ENCODE measurements at regions not wholly inside any gene's neighbourhood (a gene's known extent, or its start where the extent isn't known, plus 50 kb on each side); places are given as distances from the start of the nearest gene placed in this dataset.

DNA sequence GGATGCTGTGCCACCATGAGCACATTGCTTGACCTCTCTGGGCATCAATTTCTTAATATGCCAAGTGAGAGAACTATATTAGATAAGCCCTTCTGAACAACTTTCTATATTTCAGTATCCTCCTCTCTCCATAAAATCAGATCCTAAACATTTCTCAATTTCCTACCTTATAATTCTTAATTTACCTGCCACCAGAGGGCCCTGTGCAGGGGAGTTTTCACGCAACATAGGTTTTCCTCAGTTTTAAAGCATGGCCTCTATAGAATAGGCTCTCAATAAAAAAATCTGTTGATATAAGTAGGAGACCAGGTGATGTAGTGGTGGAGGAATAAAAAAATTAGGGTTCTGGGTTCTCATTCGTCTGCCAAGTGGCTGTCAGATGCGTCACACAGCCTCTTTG is 83.7 kb upstream of the DBX1 start:
- Histone ChIP-seq H4K20me1 (ENCODE audit: insufficient read depth, low read length) (no peaks in the 10 kb centered on the region), H3K27ac (ENCODE audit: low read length) (no peak overlapping the region), H2AFZ (ENCODE audit: low read depth, low read length) (no peak overlapping the region), H3K4me2 (ENCODE audit: insufficient read depth, low read length) (no peak overlapping the region), H3K79me2 (ENCODE audit: insufficient read depth, low read length) (no peaks in the 10 kb centered on the region), H3K36me3 (ENCODE audit: insufficient read depth, low read length) (no peaks in the 10 kb centered on the region), H3K4me3 (ENCODE audit: low read depth in 1 of 2, low read length in 2 of 2) (no peak overlapping the region), H3K9ac (ENCODE audit: low read depth, low read length) (no peak overlapping the region), H3K27me3 (ENCODE audit: insufficient read depth, low read length, poor library complexity) (no peaks in the 10 kb centered on the region), H3K4me1 (ENCODE audit: insufficient read depth, low read length) (no peaks in the 10 kb centered on the region), H3K9me3 (ENCODE audit: insufficient read depth, low read length, severe bottlenecking) (no peaks in the 10 kb centered on the region)
- DNase-seq = no peak
- ATAC-seq (ENCODE audit: insufficient read depth, low read depth) = no peak
- TF ChIP-seq EZH2 (IDR thresholded peaks at IDR 0.05; ENCODE audit: borderline replicate concordance, low read depth, low read length, severe bottlenecking) = no peak
- TF ChIP-seq, protein P1, sequence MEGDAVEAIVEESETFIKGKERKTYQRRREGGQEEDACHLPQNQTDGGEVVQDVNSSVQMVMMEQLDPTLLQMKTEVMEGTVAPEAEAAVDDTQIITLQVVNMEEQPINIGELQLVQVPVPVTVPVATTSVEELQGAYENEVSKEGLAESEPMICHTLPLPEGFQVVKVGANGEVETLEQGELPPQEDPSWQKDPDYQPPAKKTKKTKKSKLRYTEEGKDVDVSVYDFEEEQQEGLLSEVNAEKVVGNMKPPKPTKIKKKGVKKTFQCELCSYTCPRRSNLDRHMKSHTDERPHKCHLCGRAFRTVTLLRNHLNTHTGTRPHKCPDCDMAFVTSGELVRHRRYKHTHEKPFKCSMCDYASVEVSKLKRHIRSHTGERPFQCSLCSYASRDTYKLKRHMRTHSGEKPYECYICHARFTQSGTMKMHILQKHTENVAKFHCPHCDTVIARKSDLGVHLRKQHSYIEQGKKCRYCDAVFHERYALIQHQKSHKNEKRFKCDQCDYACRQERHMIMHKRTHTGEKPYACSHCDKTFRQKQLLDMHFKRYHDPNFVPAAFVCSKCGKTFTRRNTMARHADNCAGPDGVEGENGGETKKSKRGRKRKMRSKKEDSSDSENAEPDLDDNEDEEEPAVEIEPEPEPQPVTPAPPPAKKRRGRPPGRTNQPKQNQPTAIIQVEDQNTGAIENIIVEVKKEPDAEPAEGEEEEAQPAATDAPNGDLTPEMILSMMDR (IDR thresholded peaks at IDR 0.05; ENCODE audit: borderline replicate concordance, extremely low read depth, low read length, poor library complexity, severe bottlenecking) = peak; percentile 26

DNA sequence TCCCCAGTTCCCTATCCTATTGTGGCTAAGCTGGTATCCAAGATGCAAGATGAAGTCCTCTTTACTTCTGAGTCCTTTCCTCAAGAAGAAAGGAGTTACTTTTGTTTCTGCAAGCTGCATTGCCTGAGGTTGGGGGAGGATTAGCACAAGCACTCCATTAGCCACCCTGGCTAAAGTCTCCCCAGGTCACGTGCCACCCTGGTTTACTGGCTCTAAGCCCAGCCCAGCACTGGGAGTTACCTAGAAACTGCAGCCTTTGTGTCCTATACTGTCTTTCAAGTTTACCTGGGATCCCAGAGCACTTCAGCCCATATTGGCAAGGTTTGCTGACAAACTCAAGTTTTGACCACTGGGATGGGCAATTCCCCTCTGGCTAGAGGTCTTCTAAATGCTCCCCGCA is 78.4 kb upstream of the DBX1 start:
- no peaks in the 10 kb centered on the region for H3K9me3 ChIP-seq (ENCODE audit: insufficient read depth, low read length, severe bottlenecking)
- H3K27me3 ChIP-seq (ENCODE audit: insufficient read depth, low read length, poor library complexity) = no peaks in the 10 kb centered on the region
- no peak overlapping the region for H3K9ac ChIP-seq (ENCODE audit: low read depth, low read length)
- H3K79me2 ChIP-seq (ENCODE audit: insufficient read depth, low read length) = no peaks in the 10 kb centered on the region
- H3K4me2 ChIP-seq (ENCODE audit: insufficient read depth, low read length) = no peak overlapping the region
- no peak overlapping the region for H3K27ac ChIP-seq (ENCODE audit: low read length)
- ATAC-seq (ENCODE audit: insufficient read depth, low read depth) (no peak), DNase-seq (no peak)
- no peaks in the 10 kb centered on the region for H3K36me3 ChIP-seq (ENCODE audit: insufficient read depth, low read length)
- no peak overlapping the region for H3K4me3 ChIP-seq (ENCODE audit: low read depth in 1 of 2, low read length in 2 of 2)
- no peak overlapping the region for H2AFZ ChIP-seq (ENCODE audit: low read depth, low read length)
- TF ChIP-seq, protein P1 (IDR thresholded peaks at IDR 0.05; ENCODE audit: borderline replicate concordance, extremely low read depth, low read length, poor library complexity, severe bottlenecking) = no peak
- no peak for TF ChIP-seq EZH2 (IDR thresholded peaks at IDR 0.05; ENCODE audit: borderline replicate concordance, low read depth, low read length, severe bottlenecking)
- H4K20me1 ChIP-seq (ENCODE audit: insufficient read depth, low read length) = no peaks in the 10 kb centered on the region
- no peaks in the 10 kb centered on the region for H3K4me1 ChIP-seq (ENCODE audit: insufficient read depth, low read length)

DNA sequence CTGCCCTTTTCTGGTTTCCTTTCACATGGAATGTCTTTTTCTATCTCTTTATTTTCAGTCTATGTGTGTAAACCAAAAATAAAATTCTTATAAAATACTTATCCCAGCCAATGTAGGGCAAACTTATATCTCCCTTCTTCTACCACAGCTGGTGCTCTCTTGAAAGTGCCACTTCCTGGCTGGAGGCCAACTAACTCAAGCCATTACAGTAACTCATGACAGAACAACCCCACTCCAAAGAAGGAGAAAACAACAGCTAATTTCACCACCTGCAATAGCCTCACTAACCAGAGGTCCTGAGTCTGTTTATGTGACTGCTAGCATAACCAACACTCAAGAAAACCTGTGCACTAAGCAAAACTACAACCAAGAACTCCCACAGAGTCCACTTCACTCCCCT is 74.9 kb upstream of the DBX1 start:
- H3K4me3 ChIP-seq (ENCODE audit: low read depth in 1 of 2, low read length in 2 of 2) = no peak overlapping the region
- H3K9ac ChIP-seq (ENCODE audit: low read depth, low read length) = no peak overlapping the region
- no peak overlapping the region for H3K27ac ChIP-seq (ENCODE audit: low read length)
- no peaks in the 10 kb centered on the region for H3K4me1 ChIP-seq (ENCODE audit: insufficient read depth, low read length)
- H3K9me3 ChIP-seq (ENCODE audit: insufficient read depth, low read length, severe bottlenecking) = no peaks in the 10 kb centered on the region
- H3K79me2 ChIP-seq (ENCODE audit: insufficient read depth, low read length) = no peaks in the 10 kb centered on the region
- H3K27me3 ChIP-seq (ENCODE audit: insufficient read depth, low read length, poor library complexity) = no peaks in the 10 kb centered on the region
- DNase-seq = no peak
- no peak overlapping the region for H2AFZ ChIP-seq (ENCODE audit: low read depth, low read length)
- ATAC-seq (ENCODE audit: insufficient read depth, low read depth) = no peak
- no peak overlapping the region for H3K4me2 ChIP-seq (ENCODE audit: insufficient read depth, low read length)
- no peaks in the 10 kb centered on the region for H4K20me1 ChIP-seq (ENCODE audit: insufficient read depth, low read length)
- H3K36me3 ChIP-seq (ENCODE audit: insufficient read depth, low read length) = no peaks in the 10 kb centered on the region
- TF ChIP-seq EZH2 (IDR thresholded peaks at IDR 0.05; ENCODE audit: borderline replicate concordance, low read depth, low read length, severe bottlenecking) = no peak
- TF ChIP-seq, protein P1 (IDR thresholded peaks at IDR 0.05; ENCODE audit: borderline replicate concordance, extremely low read depth, low read length, poor library complexity, severe bottlenecking) = no peak

DNA sequence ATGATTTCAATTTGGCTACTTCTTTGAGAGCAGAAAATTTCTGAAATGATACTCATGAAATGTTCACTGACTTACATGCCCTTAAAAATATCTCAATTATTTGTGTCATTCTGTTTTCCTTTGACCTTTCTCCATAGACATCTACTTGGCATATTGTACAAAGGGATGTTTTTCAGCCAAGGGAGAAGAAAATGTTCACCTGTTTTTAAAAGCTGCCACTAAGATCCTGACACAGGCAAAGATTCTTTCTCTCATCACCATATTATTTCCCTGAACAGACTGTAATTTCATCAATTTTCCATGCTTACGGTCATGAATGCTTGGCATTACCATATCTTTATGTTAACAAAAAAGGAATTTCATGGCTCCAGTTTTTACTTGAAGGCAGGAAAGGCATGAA is 67.4 kb upstream of the DBX1 start:
- Histone ChIP-seq H3K27me3 (ENCODE audit: insufficient read depth, low read length, poor library complexity) (no peaks in the 10 kb centered on the region), H3K4me3 (ENCODE audit: low read depth in 1 of 2, low read length in 2 of 2) (no peak overlapping the region), H2AFZ (ENCODE audit: low read depth, low read length) (no peak overlapping the region), H3K4me1 (ENCODE audit: insufficient read depth, low read length) (no peaks in the 10 kb centered on the region), H3K9me3 (ENCODE audit: insufficient read depth, low read length, severe bottlenecking) (no peaks in the 10 kb centered on the region), H3K27ac (ENCODE audit: low read length) (no peak overlapping the region), H3K9ac (ENCODE audit: low read depth, low read length) (no peak overlapping the region), H3K4me2 (ENCODE audit: insufficient read depth, low read length) (no peak overlapping the region), H3K36me3 (ENCODE audit: insufficient read depth, low read length) (no peaks in the 10 kb centered on the region), H3K79me2 (ENCODE audit: insufficient read depth, low read length) (no peaks in the 10 kb centered on the region), H4K20me1 (ENCODE audit: insufficient read depth, low read length) (no peaks in the 10 kb centered on the region)
- DNase-seq (no peak), ATAC-seq (ENCODE audit: insufficient read depth, low read depth) (no peak)
- TF ChIP-seq EZH2 (IDR thresholded peaks at IDR 0.05; ENCODE audit: borderline replicate concordance, low read depth, low read length, severe bottlenecking) = no peak
- TF ChIP-seq, protein P1 (IDR thresholded peaks at IDR 0.05; ENCODE audit: borderline replicate concordance, extremely low read depth, low read length, poor library complexity, severe bottlenecking) = no peak
